Neural progenitor cell (in vitro differentiated cells): ENCODE measurements at regions not wholly inside any gene's neighbourhood (a gene's known extent, or its start where the extent isn't known, plus 50 kb on each side); places are given as distances from the start of the nearest gene placed in this dataset.

Experiments
- CTCF ChIP-seq: fragments of 200-600 bp; sonication (generic); IDR thresholded peaks from 2 replicates; pipeline ENCODE4 v1.5.1; 2017; ENCODE audit warnings: antibody characterized with exemption, mild to moderate bottlenecking
- EZH2 ChIP-seq: fragments of 200-600 bp; sonication (generic); IDR thresholded peaks from 2 replicates; pipeline ENCODE4 v1.6.1; 2017; ENCODE audit warnings: antibody characterized with exemption, mild to moderate bottlenecking, moderate library complexity

DNA sequence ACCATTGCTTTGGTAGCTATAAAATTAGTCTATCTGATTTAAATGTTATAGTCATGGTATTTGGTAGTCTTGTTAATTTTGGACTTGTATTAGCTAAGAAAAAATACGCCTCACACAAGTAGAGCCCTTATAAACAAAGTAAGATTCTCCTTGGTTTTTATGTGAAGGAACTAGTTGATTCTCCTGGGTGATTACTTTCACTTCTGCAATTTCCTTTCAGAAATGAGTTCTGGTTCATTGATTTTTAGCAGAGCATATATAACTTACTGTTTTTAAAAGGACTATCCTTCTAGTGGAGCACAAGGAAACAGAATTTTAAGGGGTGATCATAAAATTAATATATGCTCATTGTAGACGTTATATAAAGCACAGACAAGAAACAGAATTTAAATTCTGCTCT, 120.1 kb downstream of the BACH1 start:
- TF ChIP-seq EZH2 (no peak), CTCF (no peak)
